HepG2 (cell line): ENCODE measurements at regions not wholly inside any gene's neighbourhood (a gene's known extent, or its start where the extent isn't known, plus 50 kb on each side); places are given as distances from the start of the nearest gene placed in this dataset.

Source experiments
- ATAC-seq: fragments of 200-7000 bp; cut with Tn5 transposase; 3 replicates; pipeline ENCODE4 v1.9.1; 2020; ENCODE audit warnings: mild to moderate bottlenecking, moderate library complexity
- BruUV-seq: library from RNA; stranded (reverse); fragments of 400-500 nt; replicated peaks from 2 replicates; lab custom pipeline; 2021; lab: Mats Ljungman, UMichigan
- CTCF ChIA-PET: fragments of 300-600 bp; formaldehyde crosslinking; extraction: SDS; loops from one replicate; lab custom pipeline; 2021; ENCODE audit warnings: low total read pairs, inconsistent platforms, low intra/inter-chr PET ratio; lab: Yijun Ruan, JAX
- POLR2A ChIA-PET: fragments of 350-600 bp; sonication (Branson Sonifier 250); formaldehyde crosslinking; loops from one replicate; lab custom pipeline; 2020; ENCODE audit warnings: antibody characterized with exemption, inconsistent platforms; lab: Yijun Ruan, JAX
- DNase-seq: peaks from one replicate; pipeline ENCODE4 v3.0.0-alpha.2; 2015; ENCODE audit warnings: low spot score
- FAIRE-seq: peaks from 3 replicates; lab custom pipeline; 2011; peaks lifted over from hg19 to GRCh38; lab: Jason Lieb, UNC
- H2AFZ ChIP-seq: one replicate; pipeline ENCODE4 v1.6.1; 2011; ENCODE audit warnings: low read length, inconsistent platforms
- H3K27ac ChIP-seq: fragments of 300-600 bp; 3 replicates; pipeline ENCODE4 v1.8.0; 2011; ENCODE audit warnings: mixed run types, mild to moderate bottlenecking, mixed read lengths, low read length, inconsistent platforms; ENCODE audit not compliant: insufficient read depth; ENCODE audit errors: extremely low read length
- H3K27me3 ChIP-seq, 2 experiments: fragments of 200-600 bp in 1 of 2; 2 replicates in 1 of 2; 3 replicates in 1 of 2; pipeline versions ENCODE4 v1.6.0 to v1.8.0; 2011; ENCODE audit warnings: low read length in 2 of 2, mild to moderate bottlenecking in 2 of 2, moderate library complexity in 2 of 2, inconsistent platforms in 1 of 2; ENCODE audit not compliant: insufficient read depth in 2 of 2, control insufficient read depth in 1 of 2
- H3K36me3 ChIP-seq, 2 experiments: fragments of 200-600 bp in 1 of 2; replicated peaks in 1 of 2; 2 replicates in 1 of 2; 3 replicates in 1 of 2; pipeline versions ENCODE4 v1.5.1 to v1.8.0; 2011; ENCODE audit warnings: low read length in 2 of 2, inconsistent platforms in 1 of 2; ENCODE audit not compliant: insufficient read depth in 2 of 2, control insufficient read depth in 1 of 2
- H3K4me1 ChIP-seq: 2 replicates; pipeline ENCODE4 v1.5.1; 2012; ENCODE audit warnings: low read length, inconsistent platforms; ENCODE audit not compliant: insufficient read depth
- H3K4me2 ChIP-seq: 2 replicates; pipeline ENCODE4 v1.6.0; 2011; ENCODE audit warnings: low read depth, low read length, inconsistent platforms
- H3K4me3 ChIP-seq, 3 experiments: fragments of 200-600 bp in 1 of 3; sonication (generic), shearing (Covaris generic) in 1 of 3; replicated peaks in 1 of 3; 2 replicates each; pipeline ENCODE4 v1.5.1; 2011 to 2016; ENCODE audit warnings: low read length in 3 of 3, inconsistent platforms in 2 of 3, low read depth in 2 of 3, mild to moderate bottlenecking in 2 of 3, control low read depth in 1 of 3, mixed read lengths in 1 of 3; ENCODE audit not compliant: insufficient read depth in 1 of 3
- H3K79me2 ChIP-seq: one replicate; pipeline ENCODE4 v1.6.1; 2011; ENCODE audit warnings: low read length, inconsistent platforms; ENCODE audit not compliant: insufficient read depth
- H3K9ac ChIP-seq: 2 replicates; pipeline ENCODE4 v1.6.0; 2011; ENCODE audit warnings: mild to moderate bottlenecking, low read depth, low read length, inconsistent platforms; ENCODE audit not compliant: insufficient read depth
- H3K9me3 ChIP-seq: 2 replicates; pipeline ENCODE4 v1.5.1; 2012; ENCODE audit warnings: mild to moderate bottlenecking, low read length
- H4K20me1 ChIP-seq: 2 replicates; pipeline ENCODE4 v1.6.0; 2011; ENCODE audit warnings: inconsistent platforms, mild to moderate bottlenecking, low read length, moderate library complexity; ENCODE audit not compliant: insufficient read depth
- CBX1 ChIP-seq: IDR thresholded peaks from one replicate; pipeline ENCODE4 v1.6.1; 2016; ENCODE audit warnings: antibody characterized with exemption, low read depth
- CTCF ChIP-seq: sonication (generic); formaldehyde crosslinking; IDR thresholded peaks from 2 replicates; pipeline ENCODE4 v1.5.0; 2020; ENCODE audit warnings: mild to moderate bottlenecking, missing genetic modification reagents, moderate library complexity
- GATAD2A ChIP-seq: IDR thresholded peaks from 2 replicates; pipeline ENCODE4 v1.6.1; 2016
- HOXA7 ChIP-seq: sonication (generic); formaldehyde crosslinking; IDR thresholded peaks from 2 replicates; pipeline ENCODE4 v1.8.1; 2022; ENCODE audit warnings: mild to moderate bottlenecking, missing genetic modification reagents, moderate library complexity
- KMT2B ChIP-seq: IDR thresholded peaks from 2 replicates; pipeline ENCODE4 v1.6.1; 2016; ENCODE audit warnings: missing genetic modification reagents, missing compliant biosample characterization
- MAFF ChIP-seq: IDR thresholded peaks from 2 replicates; pipeline ENCODE4 v1.6.1; 2011; ENCODE audit warnings: low read depth, low read length, improper control_type of control experiment
- MIER3 ChIP-seq: IDR thresholded peaks from 2 replicates; pipeline ENCODE4 v1.6.1; 2016; ENCODE audit warnings: missing compliant biosample characterization, borderline replicate concordance
- NFE2L2 ChIP-seq: fragments of 150-350 bp; IDR thresholded peaks from 2 replicates; pipeline ENCODE4 v1.6.1; 2014; ENCODE audit warnings: low read length
- SP1 ChIP-seq, 2 experiments: fragments of 450-650 bp in 1 of 2; sonication (generic) in 1 of 2; formaldehyde crosslinking in 1 of 2; IDR thresholded peaks; 2 replicates each; pipeline versions ENCODE4 v1.4.0 to v1.6.1; 2016 to 2020; ENCODE audit warnings: missing genetic modification reagents in 1 of 2
- ZFP41 ChIP-seq: sonication (generic); formaldehyde crosslinking; IDR thresholded peaks from 2 replicates; pipeline ENCODE4 v1.4.0; 2020; ENCODE audit warnings: mild to moderate bottlenecking, missing genetic modification reagents, borderline replicate concordance
- ZNF256 ChIP-seq: sonication (generic); formaldehyde crosslinking; conservative IDR thresholded peaks from 2 replicates; pipeline ENCODE4 v1.4.0; 2020; ENCODE audit warnings: missing genetic modification reagents
- ZNF446 ChIP-seq: sonication (generic); formaldehyde crosslinking; IDR thresholded peaks from 2 replicates; pipeline ENCODE4 v1.5.0; 2020; ENCODE audit warnings: mild to moderate bottlenecking, missing genetic modification reagents
- ZSCAN29 ChIP-seq: sonication (generic); formaldehyde crosslinking; conservative IDR thresholded peaks from 2 replicates; pipeline ENCODE4 v1.4.0; 2020; ENCODE audit warnings: mild to moderate bottlenecking, missing genetic modification reagents
- WGBS: methylation state at CpG from one replicate; pipeline ENCODE4 v1.1.6; 2017; ENCODE audit warnings: low lambda C conversion rate; 5-methylcytosine and 5-hydroxymethylcytosine counted together
- in situ Hi-C: cut with HindIII; loops from 2 replicates; pipeline ENCODE4 v1.10.0; 2017; ENCODE audit warnings: low pct_unique_long_range_greater_than_20kb; ENCODE audit not compliant: extremely low pct_ligation_motif_present
- intact Hi-C: fragments of 100-400 bp; cut with micrococcal nuclease; formaldehyde crosslinking; loops from one replicate; pipeline ENCODE4 v1.10.0; 2022; ENCODE audit not compliant: unreplicated experiment
- TF ChIP-seq, protein P1 (sequence below): sonication (generic); formaldehyde crosslinking; IDR thresholded peaks from 2 replicates; pipeline ENCODE4 v1.8.0; 2022; ENCODE audit warnings: missing genetic modification reagents, low read depth, mild to moderate bottlenecking, borderline replicate concordance
- TF ChIP-seq, protein P2 (sequence below): sonication (generic); formaldehyde crosslinking; IDR thresholded peaks from 2 replicates; pipeline ENCODE4 v1.4.0; 2020; ENCODE audit warnings: missing genetic modification reagents, borderline replicate concordance
- TF ChIP-seq, protein P3 (sequence below): sonication (generic); formaldehyde crosslinking; IDR thresholded peaks from 2 replicates; pipeline ENCODE4 v1.4.0; 2020; ENCODE audit warnings: missing genetic modification reagents

DNA sequence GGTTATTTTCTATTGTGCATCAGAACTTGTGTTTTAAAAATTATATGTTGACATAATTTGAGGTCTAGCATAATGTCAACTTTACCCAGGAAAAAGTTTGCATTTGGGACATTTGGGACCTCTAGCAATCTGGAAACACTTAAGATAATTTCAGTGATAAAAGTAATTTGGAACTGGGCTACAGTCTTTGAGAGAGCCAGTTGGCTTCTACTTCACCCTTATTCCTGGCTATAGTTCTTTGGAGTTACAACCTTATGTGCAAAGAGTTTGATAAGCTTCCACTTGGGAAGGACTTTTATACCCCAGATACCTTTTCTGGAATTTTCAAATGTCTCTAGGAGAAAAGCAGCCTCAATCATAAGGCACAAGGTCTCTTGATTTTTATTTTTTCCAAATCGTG lies 139.3 kb downstream of the ARRDC3 start:
- Histone ChIP-seq H3K9me3 (peaks cover 13% of the 10 kb centered on the region; the same call in 1 of the 2 replicates), H3K4me3 (no peak overlapping the region), H3K79me2 (no peaks in the 10 kb centered on the region), H3K9ac (no peak overlapping the region), H3K27ac (no peak overlapping the region), H3K4me2 (no peak overlapping the region), H3K36me3 (no peaks in the 10 kb centered on the region), H3K4me1 (no peaks in the 10 kb centered on the region), H4K20me1 (no peaks in the 10 kb centered on the region), H2AFZ (no peak overlapping the region), H3K27me3 (no peaks in the 10 kb centered on the region; a peak in 1 of 5 replicates)
- CTCF ChIA-PET, result no interaction called here
- no TSS peak for BruUV-seq
- ATAC-seq (no peak), FAIRE-seq (no peak), DNase-seq (no peak)
- in situ Hi-C loops (no loop called here), intact Hi-C loops (no loop called here)
- 0% methylated on average over 1 of the region's 1 CpG for WGBS
- POLR2A ChIA-PET, result no interaction called here
- no peak for TF ChIP-seq MAFF
- TF ChIP-seq ZSCAN29 (CRISPR knock-in tag), result no peak
- TF ChIP-seq GATAD2A (CRISPR knock-in tag), result no peak
- no peak for TF ChIP-seq ZNF256
- no peak for TF ChIP-seq NFE2L2
- TF ChIP-seq CBX1, result no peak
- TF ChIP-seq KMT2B (CRISPR knock-in tag), result no peak
- no peak for TF ChIP-seq SP1 (IDR thresholded peaks at IDR 0.05)
- TF ChIP-seq SP1 (CRISPR knock-in tag; IDR thresholded peaks at IDR 0.05), result no peak
- TF ChIP-seq MIER3 (CRISPR knock-in tag), result no peak
- no peak for TF ChIP-seq ZFP41 (CRISPR knock-in tag)
- TF ChIP-seq, protein P1, sequence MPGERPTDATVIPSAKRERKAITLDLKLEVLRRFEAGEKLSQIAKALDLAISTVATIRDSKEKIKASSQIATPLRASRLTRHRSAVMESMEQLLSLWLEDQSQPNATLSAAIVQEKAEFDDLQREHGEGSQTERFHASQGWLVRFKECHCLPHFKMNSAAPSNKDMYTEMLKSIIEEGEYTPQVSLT (CRISPR knock-in tag), result no peak
- TF ChIP-seq, protein P2, sequence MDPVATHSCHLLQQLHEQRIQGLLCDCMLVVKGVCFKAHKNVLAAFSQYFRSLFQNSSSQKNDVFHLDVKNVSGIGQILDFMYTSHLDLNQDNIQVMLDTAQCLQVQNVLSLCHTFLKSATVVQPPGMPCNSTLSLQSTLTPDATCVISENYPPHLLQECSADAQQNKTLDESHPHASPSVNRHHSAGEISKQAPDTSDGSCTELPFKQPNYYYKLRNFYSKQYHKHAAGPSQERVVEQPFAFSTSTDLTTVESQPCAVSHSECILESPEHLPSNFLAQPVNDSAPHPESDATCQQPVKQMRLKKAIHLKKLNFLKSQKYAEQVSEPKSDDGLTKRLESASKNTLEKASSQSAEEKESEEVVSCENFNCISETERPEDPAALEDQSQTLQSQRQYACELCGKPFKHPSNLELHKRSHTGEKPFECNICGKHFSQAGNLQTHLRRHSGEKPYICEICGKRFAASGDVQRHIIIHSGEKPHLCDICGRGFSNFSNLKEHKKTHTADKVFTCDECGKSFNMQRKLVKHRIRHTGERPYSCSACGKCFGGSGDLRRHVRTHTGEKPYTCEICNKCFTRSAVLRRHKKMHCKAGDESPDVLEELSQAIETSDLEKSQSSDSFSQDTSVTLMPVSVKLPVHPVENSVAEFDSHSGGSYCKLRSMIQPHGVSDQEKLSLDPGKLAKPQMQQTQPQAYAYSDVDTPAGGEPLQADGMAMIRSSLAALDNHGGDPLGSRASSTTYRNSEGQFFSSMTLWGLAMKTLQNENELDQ, result no peak
- TF ChIP-seq, protein P3, sequence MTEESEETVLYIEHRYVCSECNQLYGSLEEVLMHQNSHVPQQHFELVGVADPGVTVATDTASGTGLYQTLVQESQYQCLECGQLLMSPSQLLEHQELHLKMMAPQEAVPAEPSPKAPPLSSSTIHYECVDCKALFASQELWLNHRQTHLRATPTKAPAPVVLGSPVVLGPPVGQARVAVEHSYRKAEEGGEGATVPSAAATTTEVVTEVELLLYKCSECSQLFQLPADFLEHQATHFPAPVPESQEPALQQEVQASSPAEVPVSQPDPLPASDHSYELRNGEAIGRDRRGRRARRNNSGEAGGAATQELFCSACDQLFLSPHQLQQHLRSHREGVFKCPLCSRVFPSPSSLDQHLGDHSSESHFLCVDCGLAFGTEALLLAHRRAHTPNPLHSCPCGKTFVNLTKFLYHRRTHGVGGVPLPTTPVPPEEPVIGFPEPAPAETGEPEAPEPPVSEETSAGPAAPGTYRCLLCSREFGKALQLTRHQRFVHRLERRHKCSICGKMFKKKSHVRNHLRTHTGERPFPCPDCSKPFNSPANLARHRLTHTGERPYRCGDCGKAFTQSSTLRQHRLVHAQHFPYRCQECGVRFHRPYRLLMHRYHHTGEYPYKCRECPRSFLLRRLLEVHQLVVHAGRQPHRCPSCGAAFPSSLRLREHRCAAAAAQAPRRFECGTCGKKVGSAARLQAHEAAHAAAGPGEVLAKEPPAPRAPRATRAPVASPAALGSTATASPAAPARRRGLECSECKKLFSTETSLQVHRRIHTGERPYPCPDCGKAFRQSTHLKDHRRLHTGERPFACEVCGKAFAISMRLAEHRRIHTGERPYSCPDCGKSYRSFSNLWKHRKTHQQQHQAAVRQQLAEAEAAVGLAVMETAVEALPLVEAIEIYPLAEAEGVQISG (CRISPR knock-in tag), result no peak
- no peak for TF ChIP-seq CTCF (CRISPR knock-in tag)
- no peak for TF ChIP-seq ZNF446 (CRISPR knock-in tag)
- TF ChIP-seq HOXA7, result no peak
